ENCODE measurements at regions not wholly inside any gene's neighbourhood (a gene's known extent, or its start where the extent isn't known, plus 50 kb on each side); places are given as distances from the start of the nearest gene placed in this dataset.
A peak's percentile ranks its signal among the peaks of the same experiment; 100 is the strongest.

- no peak for FAIRE-seq
Observed at GRCh38 chr13:69585656-69586055, 522.0 kb upstream of the ATXN8OS start.

GRCh38 chr13:69580255-69580654 is 527.4 kb upstream of the ATXN8OS start:
- TF ChIP-seq TAF1 (IDR thresholded peaks at IDR 0.05; ENCODE audit: low read depth, low read length) (no peak), PAX5 (IDR thresholded peaks at IDR 0.05; ENCODE audit: insufficient read depth, low read length, severe bottlenecking) (no peak), POLR2A (IDR thresholded peaks at IDR 0.05; ENCODE audit: low read depth, low read length) (no peak), SPI1 (IDR thresholded peaks at IDR 0.05; ENCODE audit: low read depth, low read length) (no peak), POU2F2 (IDR thresholded peaks at IDR 0.05; ENCODE audit: low read depth, low read length) (no peak), POLR2AphosphoS5 (IDR thresholded peaks at IDR 0.05; ENCODE audit: low read depth, low read length) (no peak)
- no peak for DNase-seq (ENCODE audit: insufficient read length, low spot score)
- no peak for FAIRE-seq

More at GRCh38 chr13:69585656-69586055, 522.0 kb upstream of the ATXN8OS start:
- no peak for DNase-seq (ENCODE audit: insufficient read length, low spot score)
- TF ChIP-seq POU2F2 (IDR thresholded peaks at IDR 0.05; ENCODE audit: low read depth, low read length), result no peak
- TF ChIP-seq POLR2AphosphoS5 (IDR thresholded peaks at IDR 0.05; ENCODE audit: low read depth, low read length), result no peak
- TF ChIP-seq POLR2A (IDR thresholded peaks at IDR 0.05; ENCODE audit: low read depth, low read length), result no peak
- TF ChIP-seq SPI1 (IDR thresholded peaks at IDR 0.05; ENCODE audit: low read depth, low read length), result no peak
- TF ChIP-seq PAX5 (IDR thresholded peaks at IDR 0.05; ENCODE audit: insufficient read depth, low read length, severe bottlenecking), result no peak
- no peak for TF ChIP-seq TAF1 (IDR thresholded peaks at IDR 0.05; ENCODE audit: low read depth, low read length)

- DNase-seq (ENCODE audit: insufficient read length, low spot score) (no peak), FAIRE-seq (no peak)
- TF ChIP-seq SPI1 (IDR thresholded peaks at IDR 0.05; ENCODE audit: low read depth, low read length) (no peak), POLR2A (IDR thresholded peaks at IDR 0.05; ENCODE audit: low read depth, low read length) (no peak), PAX5 (IDR thresholded peaks at IDR 0.05; ENCODE audit: insufficient read depth, low read length, severe bottlenecking) (no peak), POLR2AphosphoS5 (IDR thresholded peaks at IDR 0.05; ENCODE audit: low read depth, low read length) (no peak), TAF1 (IDR thresholded peaks at IDR 0.05; ENCODE audit: low read depth, low read length) (no peak), POU2F2 (IDR thresholded peaks at IDR 0.05; ENCODE audit: low read depth, low read length) (no peak)
Observed at GRCh38 chr13:69579351-69579750, 528.3 kb upstream of the ATXN8OS start.

- TF ChIP-seq SPI1 (IDR thresholded peaks at IDR 0.05; ENCODE audit: low read depth, low read length), result no peak
- no peak for TF ChIP-seq PAX5 (IDR thresholded peaks at IDR 0.05; ENCODE audit: insufficient read depth, low read length, severe bottlenecking)
- FAIRE-seq, result no peak
- DNase-seq (ENCODE audit: insufficient read length, low spot score), result no peak
Observed at GRCh38 chr13:69571606-69572323, 535.9 kb upstream of the ATXN8OS start.

- DNase-seq (ENCODE audit: insufficient read length, low spot score), result no peak
- TF ChIP-seq POLR2AphosphoS5 (IDR thresholded peaks at IDR 0.05; ENCODE audit: low read depth, low read length) (no peak), POU2F2 (IDR thresholded peaks at IDR 0.05; ENCODE audit: low read depth, low read length) (no peak), POLR2A (IDR thresholded peaks at IDR 0.05; ENCODE audit: low read depth, low read length) (no peak), SPI1 (IDR thresholded peaks at IDR 0.05; ENCODE audit: low read depth, low read length) (no peak), TAF1 (IDR thresholded peaks at IDR 0.05; ENCODE audit: low read depth, low read length) (no peak), PAX5 (IDR thresholded peaks at IDR 0.05; ENCODE audit: insufficient read depth, low read length, severe bottlenecking) (no peak)
Observed at GRCh38 chr13:69567514-69567913, 540.1 kb upstream of the ATXN8OS start.

GRCh38 chr13:69566104-69566716 is 541.4 kb upstream of the ATXN8OS start:
- TF ChIP-seq POU2F2 (IDR thresholded peaks at IDR 0.05; ENCODE audit: low read depth, low read length) (no peak), SPI1 (IDR thresholded peaks at IDR 0.05; ENCODE audit: low read depth, low read length) (no peak), PAX5 (IDR thresholded peaks at IDR 0.05; ENCODE audit: insufficient read depth, low read length, severe bottlenecking) (no peak), POLR2AphosphoS5 (IDR thresholded peaks at IDR 0.05; ENCODE audit: low read depth, low read length) (no peak), POLR2A (IDR thresholded peaks at IDR 0.05; ENCODE audit: low read depth, low read length) (no peak), TAF1 (IDR thresholded peaks at IDR 0.05; ENCODE audit: low read depth, low read length) (no peak)
- DNase-seq (ENCODE audit: insufficient read length, low spot score), result no peak
- no peak for FAIRE-seq

More at GRCh38 chr13:69567514-69567913, 540.1 kb upstream of the ATXN8OS start:
- no peak for FAIRE-seq

GRCh38 chr13:69565334-69565733 is 542.3 kb upstream of the ATXN8OS start:
- DNase-seq (ENCODE audit: insufficient read length, low spot score) (peak; percentile 4), FAIRE-seq (no peak)
- TF ChIP-seq TAF1 (IDR thresholded peaks at IDR 0.05; ENCODE audit: low read depth, low read length) (no peak), PAX5 (IDR thresholded peaks at IDR 0.05; ENCODE audit: insufficient read depth, low read length, severe bottlenecking) (no peak), POLR2AphosphoS5 (IDR thresholded peaks at IDR 0.05; ENCODE audit: low read depth, low read length) (no peak), POLR2A (IDR thresholded peaks at IDR 0.05; ENCODE audit: low read depth, low read length) (no peak), SPI1 (IDR thresholded peaks at IDR 0.05; ENCODE audit: low read depth, low read length) (no peak), POU2F2 (IDR thresholded peaks at IDR 0.05; ENCODE audit: low read depth, low read length) (no peak)

- no peak for FAIRE-seq
- TF ChIP-seq PAX5 (IDR thresholded peaks at IDR 0.05; ENCODE audit: insufficient read depth, low read length, severe bottlenecking) (no peak), POLR2AphosphoS5 (IDR thresholded peaks at IDR 0.05; ENCODE audit: low read depth, low read length) (no peak), TAF1 (IDR thresholded peaks at IDR 0.05; ENCODE audit: low read depth, low read length) (no peak), POU2F2 (IDR thresholded peaks at IDR 0.05; ENCODE audit: low read depth, low read length) (no peak), POLR2A (IDR thresholded peaks at IDR 0.05; ENCODE audit: low read depth, low read length) (no peak), SPI1 (IDR thresholded peaks at IDR 0.05; ENCODE audit: low read depth, low read length) (no peak)
- DNase-seq (ENCODE audit: insufficient read length, low spot score), result no peak
Observed at GRCh38 chr13:69556540-69557196, 551.0 kb upstream of the ATXN8OS start.

- DNase-seq (ENCODE audit: insufficient read length, low spot score) (no peak), FAIRE-seq (no peak)
- TF ChIP-seq TAF1 (IDR thresholded peaks at IDR 0.05; ENCODE audit: low read depth, low read length) (no peak), POLR2A (IDR thresholded peaks at IDR 0.05; ENCODE audit: low read depth, low read length) (no peak), PAX5 (IDR thresholded peaks at IDR 0.05; ENCODE audit: insufficient read depth, low read length, severe bottlenecking) (no peak), POU2F2 (IDR thresholded peaks at IDR 0.05; ENCODE audit: low read depth, low read length) (no peak), POLR2AphosphoS5 (IDR thresholded peaks at IDR 0.05; ENCODE audit: low read depth, low read length) (no peak), SPI1 (IDR thresholded peaks at IDR 0.05; ENCODE audit: low read depth, low read length) (no peak)
Observed at GRCh38 chr13:69553976-69554375, 553.6 kb upstream of the ATXN8OS start.
